ENCODE measurements at regions not wholly inside any gene's neighbourhood (a gene's known extent, or its start where the extent isn't known, plus 50 kb on each side); places are given as distances from the start of the nearest gene placed in this dataset.
"Not testable (repeated sequence)": the region's sequence is repeated elsewhere in the genome, so short reads cannot be mapped to it uniquely, and the experiment has no call there.

DNA sequence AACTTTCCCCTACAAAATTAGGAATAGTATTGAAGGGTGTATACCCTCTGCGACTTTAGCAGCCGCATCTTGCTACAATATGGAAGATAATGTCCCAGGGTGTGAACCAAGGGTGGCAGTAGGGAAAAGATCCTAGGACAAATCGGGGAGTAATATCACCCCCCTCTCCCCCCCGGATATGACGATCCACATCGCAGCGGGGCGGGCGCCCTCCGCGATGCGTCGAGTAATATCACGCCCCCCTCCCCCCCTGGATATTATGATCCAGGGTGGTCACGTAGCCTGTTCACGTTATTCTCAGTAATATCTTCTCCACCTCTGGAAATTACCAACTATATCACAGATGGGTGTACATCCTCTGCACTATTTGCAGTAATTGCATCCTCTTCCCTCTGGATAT lies 82.9 kb downstream of the DAPL1 start:
- H3K27me3 ChIP-seq (ENCODE audit: control insufficient read depth, insufficient read depth, low read length, poor library complexity, severe bottlenecking): no peaks in the 10 kb centered on the region
- H3K9ac ChIP-seq (ENCODE audit: extremely low read depth, low read length, poor library complexity, severe bottlenecking): no peak overlapping the region
- 89 to 100% methylated on average over 1 to 16 of the region's 16 CpGs for WGBS, 2 experiments (ENCODE audit: insufficient coverage in 1 of 2, insufficient read length in 1 of 2)
- no peak for DNase-seq
- no peaks in the 10 kb centered on the region for H3K36me3 Mint-ChIP-seq (ENCODE audit: low read depth)
- H3K4me3 Mint-ChIP-seq: no peak overlapping the region
- TF ChIP-seq, protein P1, sequence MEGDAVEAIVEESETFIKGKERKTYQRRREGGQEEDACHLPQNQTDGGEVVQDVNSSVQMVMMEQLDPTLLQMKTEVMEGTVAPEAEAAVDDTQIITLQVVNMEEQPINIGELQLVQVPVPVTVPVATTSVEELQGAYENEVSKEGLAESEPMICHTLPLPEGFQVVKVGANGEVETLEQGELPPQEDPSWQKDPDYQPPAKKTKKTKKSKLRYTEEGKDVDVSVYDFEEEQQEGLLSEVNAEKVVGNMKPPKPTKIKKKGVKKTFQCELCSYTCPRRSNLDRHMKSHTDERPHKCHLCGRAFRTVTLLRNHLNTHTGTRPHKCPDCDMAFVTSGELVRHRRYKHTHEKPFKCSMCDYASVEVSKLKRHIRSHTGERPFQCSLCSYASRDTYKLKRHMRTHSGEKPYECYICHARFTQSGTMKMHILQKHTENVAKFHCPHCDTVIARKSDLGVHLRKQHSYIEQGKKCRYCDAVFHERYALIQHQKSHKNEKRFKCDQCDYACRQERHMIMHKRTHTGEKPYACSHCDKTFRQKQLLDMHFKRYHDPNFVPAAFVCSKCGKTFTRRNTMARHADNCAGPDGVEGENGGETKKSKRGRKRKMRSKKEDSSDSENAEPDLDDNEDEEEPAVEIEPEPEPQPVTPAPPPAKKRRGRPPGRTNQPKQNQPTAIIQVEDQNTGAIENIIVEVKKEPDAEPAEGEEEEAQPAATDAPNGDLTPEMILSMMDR (conservative IDR thresholded peaks at IDR 0.05): no peak
- H3K27ac ChIP-seq (ENCODE audit: low read depth, low read length): no peak overlapping the region
- H3K27ac Mint-ChIP-seq: no peak overlapping the region
- H3K9me3 ChIP-seq (ENCODE audit: control insufficient read depth, low read length): no peaks in the 10 kb centered on the region
- H3K4me1 ChIP-seq (ENCODE audit: control insufficient read depth, insufficient read depth, low read length): no peaks in the 10 kb centered on the region
- H3K4me3 ChIP-seq (ENCODE audit: low read length): no peak overlapping the region
- H3K27me3 Mint-ChIP-seq (ENCODE audit: insufficient read depth): peaks cover 2% of the 10 kb centered on the region
- peaks cover 8% of the 10 kb centered on the region for H3K4me1 Mint-ChIP-seq
- no peaks in the 10 kb centered on the region for H3K9me3 Mint-ChIP-seq
- no peaks in the 10 kb centered on the region for H3K36me3 ChIP-seq (ENCODE audit: control insufficient read depth, insufficient read depth, low read length)

DNA sequence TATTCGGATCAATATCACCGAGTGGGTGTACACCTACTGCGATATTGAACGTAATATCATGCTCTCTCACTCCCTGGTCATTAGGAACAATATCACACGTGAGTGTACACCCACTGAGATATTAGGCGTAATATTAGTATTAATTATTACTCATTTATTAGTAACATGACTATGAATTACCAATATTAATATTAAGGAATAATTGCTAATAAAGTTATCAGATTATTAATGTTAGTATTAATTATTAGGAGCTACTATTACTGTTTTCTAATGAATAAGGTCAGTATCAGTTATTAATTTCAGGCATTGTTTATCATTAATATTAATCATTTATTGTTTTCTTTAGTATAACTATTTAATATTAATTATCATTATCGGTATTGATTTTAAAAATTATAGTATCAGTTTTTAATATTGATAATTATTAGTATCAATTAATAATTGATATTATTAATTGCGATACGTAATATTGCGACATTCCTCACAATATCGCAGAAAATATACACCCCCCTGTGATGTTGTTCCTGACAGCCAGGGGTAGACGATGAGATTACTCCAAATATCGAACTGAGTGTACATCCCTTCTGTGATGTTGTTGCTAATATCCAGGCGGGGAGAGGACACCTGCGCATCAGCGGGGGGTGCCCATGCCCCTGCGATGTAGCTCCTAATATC lies 84.2 kb downstream of the DAPL1 start:
- Histone ChIP-seq H3K9ac (ENCODE audit: extremely low read depth, low read length, poor library complexity, severe bottlenecking) (no peak overlapping the region), H3K36me3 (ENCODE audit: control insufficient read depth, insufficient read depth, low read length) (no peaks in the 10 kb centered on the region), H3K27ac (ENCODE audit: low read depth, low read length) (no peak overlapping the region), H3K27me3 (ENCODE audit: control insufficient read depth, insufficient read depth, low read length, poor library complexity, severe bottlenecking) (no peaks in the 10 kb centered on the region), H3K9me3 (ENCODE audit: control insufficient read depth, low read length) (no peaks in the 10 kb centered on the region), H3K4me1 (ENCODE audit: control insufficient read depth, insufficient read depth, low read length) (no peaks in the 10 kb centered on the region), H3K4me3 (ENCODE audit: low read length) (no peak overlapping the region)
- H3K4me1 Mint-ChIP-seq: peaks cover 8% of the 10 kb centered on the region
- H3K27me3 Mint-ChIP-seq (ENCODE audit: insufficient read depth): peaks cover 2% of the 10 kb centered on the region
- DNase-seq: no peak
- WGBS, 2 experiments (ENCODE audit: insufficient coverage in 1 of 2, insufficient read length in 1 of 2): 97% methylated on average over 7 to 14 of the region's 17 CpGs
- TF ChIP-seq, protein P1 (conservative IDR thresholded peaks at IDR 0.05): no peak
- no peaks in the 10 kb centered on the region for H3K36me3 Mint-ChIP-seq (ENCODE audit: low read depth)
- H3K27ac Mint-ChIP-seq: no peak overlapping the region
- no peak overlapping the region for H3K4me3 Mint-ChIP-seq
- no peaks in the 10 kb centered on the region for H3K9me3 Mint-ChIP-seq

DNA sequence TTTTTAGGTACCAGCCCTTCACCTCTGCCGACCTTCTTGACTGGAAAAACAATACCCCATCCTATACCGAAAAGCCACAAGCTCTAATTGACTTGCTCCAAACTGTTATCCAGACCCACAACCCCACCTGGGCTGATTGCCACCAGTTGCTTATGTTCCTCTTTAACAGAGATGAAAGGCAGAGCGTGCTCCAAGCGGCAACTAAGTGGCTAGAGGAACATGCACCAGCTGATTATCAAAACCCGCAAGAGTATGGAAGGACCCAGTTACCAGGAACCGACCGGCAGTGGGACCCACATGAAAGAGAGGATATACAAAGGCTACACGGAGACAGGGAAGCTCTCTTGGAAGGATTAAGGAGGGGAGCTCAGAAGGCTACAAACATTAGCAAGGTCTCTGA lies 86.1 kb upstream of the TANC1 start:
- H3K4me3 ChIP-seq (ENCODE audit: low read length): no peak overlapping the region
- Mint-ChIP-seq H3K4me3 (no peak overlapping the region), H3K9me3 (no peaks in the 10 kb centered on the region), H3K27ac (no peak overlapping the region), H3K36me3 (ENCODE audit: low read depth) (no peaks in the 10 kb centered on the region), H3K4me1 (peaks cover 16% of the 10 kb centered on the region), H3K27me3 (ENCODE audit: insufficient read depth) (peaks cover 2% of the 10 kb centered on the region)
- 89% methylated on average over 8 of the region's 8 CpGs for WGBS, 2 experiments (ENCODE audit: insufficient coverage in 1 of 2, insufficient read length in 1 of 2)
- no peaks in the 10 kb centered on the region for H3K9me3 ChIP-seq (ENCODE audit: control insufficient read depth, low read length)
- no peaks in the 10 kb centered on the region for H3K36me3 ChIP-seq (ENCODE audit: control insufficient read depth, insufficient read depth, low read length)
- no peak overlapping the region for H3K9ac ChIP-seq (ENCODE audit: extremely low read depth, low read length, poor library complexity, severe bottlenecking)
- DNase-seq: no peak
- H3K27ac ChIP-seq (ENCODE audit: low read depth, low read length): no peak overlapping the region
- no peaks in the 10 kb centered on the region for H3K27me3 ChIP-seq (ENCODE audit: control insufficient read depth, insufficient read depth, low read length, poor library complexity, severe bottlenecking)
- TF ChIP-seq, protein P1 (conservative IDR thresholded peaks at IDR 0.05): no peak
- H3K4me1 ChIP-seq (ENCODE audit: control insufficient read depth, insufficient read depth, low read length): no peaks in the 10 kb centered on the region

DNA sequence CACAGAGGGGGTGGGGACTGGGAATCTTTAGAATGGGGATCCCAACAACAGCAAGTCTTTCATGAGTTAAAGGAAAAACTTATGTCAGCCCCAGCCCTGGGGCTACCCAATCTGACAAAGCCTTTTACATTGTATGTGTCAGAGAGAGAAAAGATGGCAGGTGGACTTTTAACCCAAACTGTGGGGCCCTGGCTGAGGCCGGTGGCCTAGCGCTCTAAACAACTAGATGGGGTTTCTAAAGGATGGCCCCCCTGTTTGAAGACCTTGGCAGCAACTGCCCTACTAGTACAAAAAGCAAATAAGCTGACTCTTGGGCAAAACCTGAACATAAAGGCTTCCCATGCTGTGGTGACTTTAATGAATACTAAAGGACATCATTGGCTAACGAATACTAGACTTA lies 83.9 kb upstream of the TANC1 start:
- not testable (repeated sequence) for H3K4me1 ChIP-seq (ENCODE audit: control insufficient read depth, insufficient read depth, low read length); H3K9me3 Mint-ChIP-seq; H3K4me3 ChIP-seq (ENCODE audit: low read length); H3K9me3 ChIP-seq (ENCODE audit: control insufficient read depth, low read length); H3K27ac Mint-ChIP-seq; H3K27ac ChIP-seq (ENCODE audit: low read depth, low read length); H3K27me3 Mint-ChIP-seq (ENCODE audit: insufficient read depth); H3K4me3 Mint-ChIP-seq; H3K27me3 ChIP-seq (ENCODE audit: control insufficient read depth, insufficient read depth, low read length, poor library complexity, severe bottlenecking); H3K36me3 ChIP-seq (ENCODE audit: control insufficient read depth, insufficient read depth, low read length); H3K9ac ChIP-seq (ENCODE audit: extremely low read depth, low read length, poor library complexity, severe bottlenecking); H3K36me3 Mint-ChIP-seq (ENCODE audit: low read depth); DNase-seq
- 92 to 95% methylated on average over 3 of the region's 3 CpGs for WGBS, 2 experiments (ENCODE audit: insufficient coverage in 1 of 2, insufficient read length in 1 of 2)
- H3K4me1 Mint-ChIP-seq: peaks cover 16% of the 10 kb centered on the region

DNA sequence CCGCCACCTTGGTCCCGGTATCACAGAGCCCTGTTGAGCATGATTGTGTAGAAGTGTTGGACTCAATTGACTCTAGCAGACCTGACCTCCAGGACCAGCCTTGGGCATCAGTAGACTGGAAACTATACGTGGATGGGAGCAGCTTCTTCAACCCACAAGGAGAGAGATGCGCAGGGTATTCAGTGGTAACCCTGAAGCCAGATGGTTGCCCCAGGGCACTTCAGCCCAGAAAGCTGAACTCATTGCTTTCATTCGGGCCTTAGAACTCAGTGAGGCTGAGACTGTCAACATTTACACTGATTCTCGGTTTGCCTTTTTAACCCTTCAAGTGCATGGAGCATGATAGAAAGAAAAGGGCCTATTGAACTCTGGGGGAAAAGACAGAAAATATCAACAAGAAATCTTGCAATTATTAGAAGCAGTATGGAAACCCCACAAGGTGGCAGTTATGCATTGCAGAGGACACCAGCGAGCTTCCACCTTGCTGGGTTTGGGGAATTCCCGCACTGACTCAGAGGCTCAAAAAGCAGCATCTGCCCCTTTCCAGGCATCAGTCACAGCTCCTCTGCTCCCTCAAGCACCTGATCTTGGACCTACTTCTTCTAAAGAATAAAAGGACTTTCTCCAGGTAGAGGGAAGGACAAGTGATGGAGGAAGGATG lies 83.3 kb upstream of the TANC1 start:
- not testable (repeated sequence) for H3K4me3 ChIP-seq (ENCODE audit: low read length); H3K9me3 ChIP-seq (ENCODE audit: control insufficient read depth, low read length); H3K27me3 ChIP-seq (ENCODE audit: control insufficient read depth, insufficient read depth, low read length, poor library complexity, severe bottlenecking); H3K27me3 Mint-ChIP-seq (ENCODE audit: insufficient read depth); H3K4me3 Mint-ChIP-seq; DNase-seq; H3K4me1 ChIP-seq (ENCODE audit: control insufficient read depth, insufficient read depth, low read length); H3K9ac ChIP-seq (ENCODE audit: extremely low read depth, low read length, poor library complexity, severe bottlenecking); H3K36me3 ChIP-seq (ENCODE audit: control insufficient read depth, insufficient read depth, low read length); H3K27ac Mint-ChIP-seq; H3K36me3 Mint-ChIP-seq (ENCODE audit: low read depth); H3K9me3 Mint-ChIP-seq; H3K27ac ChIP-seq (ENCODE audit: low read depth, low read length)
- 85 to 86% methylated on average over 8 of the region's 8 CpGs for WGBS, 2 experiments (ENCODE audit: insufficient coverage in 1 of 2, insufficient read length in 1 of 2)
- H3K4me1 Mint-ChIP-seq: peaks cover 16% of the 10 kb centered on the region

All from endodermal cell (in vitro differentiated cells).